Heart right ventricle (tissue), 16 donors: ENCODE measurements at regions not wholly inside any gene's neighbourhood (a gene's known extent, or its start where the extent isn't known, plus 50 kb on each side); places are given as distances from the start of the nearest gene placed in this dataset.

Experiments used
- ATAC-seq, 8 donors: fragments of 200-7000 bp; cut with Tn5 transposase; one replicate each; pipeline ENCODE4 v1.9.1; 2020; ENCODE audit warnings: mild to moderate bottlenecking in 8 of 8, moderate library complexity in 8 of 8, moderate number of reproducible peaks in 1 of 8
- DNase-seq, 2 donors: peaks; one replicate each; pipeline ENCODE4 v3.0.0-alpha.2; 2020
- H3K27ac ChIP-seq, 10 donors: fragments of 200-600 bp; sonication (generic) in 2 of 10; one replicate each; pipeline versions ENCODE4 v1.5.0 to v1.8.0; 2020 to 2022; ENCODE audit warnings: mild to moderate bottlenecking in 3 of 10
- H3K27me3 ChIP-seq, 7 donors: fragments of 200-600 bp; one replicate each; pipeline ENCODE4 v1.8.0; 2021 to 2022; ENCODE audit warnings: mild to moderate bottlenecking in 2 of 7
- H3K36me3 ChIP-seq, 9 donors: fragments of 200-600 bp; sonication (generic) in 1 of 9; one replicate each; pipeline versions ENCODE4 v1.5.0 to v1.8.0; 2020 to 2022; ENCODE audit warnings: mild to moderate bottlenecking in 2 of 9
- H3K4me1 ChIP-seq, 9 donors: fragments of 200-600 bp; sonication (generic) in 1 of 9; one replicate each; pipeline versions ENCODE4 v1.5.0 to v1.8.0; 2020 to 2022; ENCODE audit warnings: mild to moderate bottlenecking in 4 of 9
- H3K4me3 ChIP-seq, 10 donors: fragments of 200-600 bp; sonication (generic) in 2 of 10; one replicate each; pipeline versions ENCODE4 v1.5.0 to v1.8.0; 2020 to 2022; ENCODE audit warnings: mild to moderate bottlenecking in 7 of 10, moderate library complexity in 2 of 10
- H3K9me3 ChIP-seq, 11 donors: fragments of 200-600 bp in 10 of 11; sonication (generic) in 2 of 11; one replicate each; pipeline versions ENCODE4 v1.5.0 to v1.8.0; 2013 to 2022; ENCODE audit warnings: mild to moderate bottlenecking in 2 of 11, control low read depth in 1 of 11, moderate library complexity in 1 of 11
- WGBS, 2 donors: extraction: QIAGEN DNeasy Blood & Tissue Kit; methylation state at CpG; one replicate each; pipeline ENCODE4 v1.1.7; 2013; ENCODE audit warnings: inconsistent platforms in 1 of 2; 5-methylcytosine and 5-hydroxymethylcytosine counted together
- intact Hi-C, 10 donors: fragments of 100-400 bp; cut with DNase I; formaldehyde crosslinking; loops; one replicate each; pipeline versions ENCODE4 v1.11.1 to v1.14.2; 2022
- TF ChIP-seq, protein P1 (sequence below), 9 donors: fragments of 200-600 bp; sonication (generic) in 2 of 9; IDR thresholded peaks; one replicate each; pipeline versions ENCODE4 v1.5.0 to v1.8.0; 2021 to 2022; ENCODE audit warnings: antibody characterized with exemption in 9 of 9, mild to moderate bottlenecking in 5 of 9, moderate library complexity in 1 of 9
- donor health status: Arrhythmogenic right ventricular cardiomyopathy.
- donor health status: ischemic (EF 13 %, LVEDD 7.1; RV severe dilation, severe dysfunction).
- donor health status: healthy with polysubstance abuse.
- donor health status: DM: no; HTN: yes; CAD: no.
- donor health status: DM: no; HTN: no; CAD: no.
- donor health status: ischemic (EF 25% LVEDD 6.9; RV normal size, moderate dysfunction).
- donor health status: ischemic (EF 25% LVEDD 5.7; RV mildly dilated, moderate dysfunction).
- donor health status: healthy.
- donor health status: DM: yes; HTN: yes; CAD: no.
- donor health status: Ischemic cardiomyopathy.
- donor health status: ischemic (EF 35%, LVEDD 5.7; RV mildly dilated, moderate dysfunction).
- donor health status: nonischemic (EF 11% LVEDD 7.7; RV severe dilation, severe dysfunction).
- donor health status: DM: yes; HTN: yes; CAD: no.
- donor health status: PGD.
- donor health status: ischemic (EF 29% LVEDD 5.4; RV normal size, mild dysfunction).
- donor health status: nonischemic (EF 23%, LVEDD 6.1; RV moderate dilation, normal function).

GRCh38 chr4:26181616-26182015 lies 139.2 kb upstream of the RBPJ start:
- Histone ChIP-seq H3K27me3 (no peaks in the 10 kb centered on the region), H3K36me3 (no peaks in the 10 kb centered on the region), H3K4me3 (no peak overlapping the region), H3K9me3 (peaks cover 0 to 4% (median 0%) of the 10 kb centered on the region in 11 donors), H3K27ac (no peak overlapping the region), H3K4me1 (peaks cover 0 to 5% (median 0%) of the 10 kb centered on the region in 9 donors)
- WGBS, 2 donors, result 92 to 94% methylated on average over 1 of the region's 1 CpG
- ATAC-seq (no peak), DNase-seq (no peak)
- TF ChIP-seq, protein P1, sequence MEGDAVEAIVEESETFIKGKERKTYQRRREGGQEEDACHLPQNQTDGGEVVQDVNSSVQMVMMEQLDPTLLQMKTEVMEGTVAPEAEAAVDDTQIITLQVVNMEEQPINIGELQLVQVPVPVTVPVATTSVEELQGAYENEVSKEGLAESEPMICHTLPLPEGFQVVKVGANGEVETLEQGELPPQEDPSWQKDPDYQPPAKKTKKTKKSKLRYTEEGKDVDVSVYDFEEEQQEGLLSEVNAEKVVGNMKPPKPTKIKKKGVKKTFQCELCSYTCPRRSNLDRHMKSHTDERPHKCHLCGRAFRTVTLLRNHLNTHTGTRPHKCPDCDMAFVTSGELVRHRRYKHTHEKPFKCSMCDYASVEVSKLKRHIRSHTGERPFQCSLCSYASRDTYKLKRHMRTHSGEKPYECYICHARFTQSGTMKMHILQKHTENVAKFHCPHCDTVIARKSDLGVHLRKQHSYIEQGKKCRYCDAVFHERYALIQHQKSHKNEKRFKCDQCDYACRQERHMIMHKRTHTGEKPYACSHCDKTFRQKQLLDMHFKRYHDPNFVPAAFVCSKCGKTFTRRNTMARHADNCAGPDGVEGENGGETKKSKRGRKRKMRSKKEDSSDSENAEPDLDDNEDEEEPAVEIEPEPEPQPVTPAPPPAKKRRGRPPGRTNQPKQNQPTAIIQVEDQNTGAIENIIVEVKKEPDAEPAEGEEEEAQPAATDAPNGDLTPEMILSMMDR (IDR thresholded peaks at IDR 0.05), result no peak
- intact Hi-C loops, result no loop called here

GRCh38 chr4:26183017-26183416 lies 137.8 kb upstream of the RBPJ start:
- intact Hi-C loops, result no loop called here
- WGBS, 2 donors, result 86 to 89% methylated on average over 5 of the region's 5 CpGs

DNA sequence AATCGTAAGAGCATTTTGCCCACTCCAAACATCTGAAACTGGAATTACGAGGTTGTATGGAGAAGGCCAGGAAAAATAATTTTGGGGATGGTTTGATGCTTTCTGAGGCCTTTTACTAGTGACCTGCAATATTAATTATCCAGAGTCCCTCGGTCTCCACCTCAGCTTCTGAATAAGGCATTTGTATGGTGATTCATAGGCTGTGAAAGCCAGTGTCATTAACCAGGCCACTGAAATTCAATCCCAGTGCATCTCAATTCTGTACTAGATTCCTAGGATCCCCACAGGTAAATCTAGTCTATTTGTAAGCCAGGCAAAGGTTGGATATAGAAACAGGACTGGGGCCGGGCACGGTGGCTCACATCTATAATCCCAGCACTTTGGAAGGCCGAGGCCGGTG lies 135.4 kb upstream of the RBPJ start:
- intact Hi-C loops, result no loop called here
- Histone ChIP-seq H3K27ac (no peak overlapping the region), H3K4me1 (no peaks in the 10 kb centered on the region), H3K36me3 (no peaks in the 10 kb centered on the region), H3K9me3 (peaks cover 0 to 1% (median 0%) of the 10 kb centered on the region in 11 donors), H3K4me3 (no peak overlapping the region), H3K27me3 (no peaks in the 10 kb centered on the region)
- 93% methylated on average over 7 of the region's 7 CpGs for WGBS, 2 donors
- TF ChIP-seq, protein P1 (IDR thresholded peaks at IDR 0.05), result no peak
- ATAC-seq (no peak), DNase-seq (no peak)

More at GRCh38 chr4:26183017-26183416, 137.8 kb upstream of the RBPJ start:
- Histone ChIP-seq H3K36me3 (no peaks in the 10 kb centered on the region), H3K4me1 (peaks cover 0 to 5% (median 0%) of the 10 kb centered on the region in 9 donors), H3K9me3 (peaks cover 0 to 4% (median 0%) of the 10 kb centered on the region in 11 donors), H3K27ac (no peak overlapping the region), H3K4me3 (no peak overlapping the region), H3K27me3 (no peaks in the 10 kb centered on the region)
- TF ChIP-seq, protein P1 (IDR thresholded peaks at IDR 0.05), result no peak
- DNase-seq (no peak), ATAC-seq (no peak)

- Histone ChIP-seq H3K4me1 (peaks cover 0 to 4% (median 0%) of the 10 kb centered on the region in 9 donors), H3K27me3 (no peaks in the 10 kb centered on the region), H3K9me3 (no peaks in the 10 kb centered on the region), H3K4me3 (no peak overlapping the region), H3K36me3 (no peaks in the 10 kb centered on the region), H3K27ac (no peak overlapping the region)
- intact Hi-C loops, result no loop called here
- TF ChIP-seq, protein P1 (IDR thresholded peaks at IDR 0.05), result no peak
- WGBS, 2 donors, result 82 to 85% methylated on average over 2 of the region's 2 CpGs
- DNase-seq (no peak), ATAC-seq (no peak)
These were observed 129.5 kb upstream of the RBPJ start for GRCh38 chr4:26191353-26191752.
